NT2/D1 (cell line): ENCODE measurements at regions not wholly inside any gene's neighbourhood (a gene's known extent, or its start where the extent isn't known, plus 50 kb on each side); places are given as distances from the start of the nearest gene placed in this dataset.

Experiments
- DNase-seq: peaks from one replicate; pipeline ENCODE4 v3.0.0-alpha.2; 2011; ENCODE audit warnings: low read depth, low spot score
- H3K27me3 ChIP-seq: 2 replicates; pipeline ENCODE4 v1.6.0; 2011; ENCODE audit warnings: mild to moderate bottlenecking; ENCODE audit not compliant: insufficient read length, insufficient read depth
- H3K36me3 ChIP-seq: 2 replicates; pipeline ENCODE4 v1.6.1; 2011; ENCODE audit warnings: mild to moderate bottlenecking, low read length, mixed read lengths; ENCODE audit not compliant: insufficient read depth, insufficient read length
- H3K4me1 ChIP-seq: 2 replicates; pipeline ENCODE4 v1.5.1; 2011; ENCODE audit not compliant: insufficient read depth, insufficient read length
- H3K4me3 ChIP-seq: 2 replicates; pipeline ENCODE4 v1.5.1; 2011; ENCODE audit warnings: low read depth; ENCODE audit not compliant: insufficient read length
- H3K9ac ChIP-seq: 2 replicates; pipeline ENCODE4 v1.6.0; 2011; ENCODE audit warnings: low read depth; ENCODE audit not compliant: insufficient read length
- H3K9me3 ChIP-seq: 2 replicates; pipeline ENCODE4 v1.5.1; 2011; ENCODE audit warnings: mild to moderate bottlenecking, low read length; ENCODE audit not compliant: insufficient read depth
- SUZ12 ChIP-seq: IDR thresholded peaks from 2 replicates; pipeline ENCODE4 v1.6.1; 2011; ENCODE audit not compliant: insufficient read length, insufficient read depth; ENCODE audit errors: extremely low read depth
- YY1 ChIP-seq: IDR thresholded peaks from 2 replicates; pipeline ENCODE4 v1.6.1; 2011; ENCODE audit not compliant: insufficient read length, insufficient read depth
- ZNF274 ChIP-seq: IDR thresholded peaks from 2 replicates; pipeline ENCODE4 v1.6.1; 2011; ENCODE audit warnings: mild to moderate bottlenecking, low read depth, low read length

- DNase-seq, result no peak
- Histone ChIP-seq H3K4me3 (no peak overlapping the region), H3K36me3 (no peaks in the 10 kb centered on the region), H3K9ac (no peak overlapping the region), H3K4me1 (no peaks in the 10 kb centered on the region), H3K9me3 (no peaks in the 10 kb centered on the region), H3K27me3 (no peaks in the 10 kb centered on the region)
- TF ChIP-seq SUZ12 (no peak), YY1 (no peak), ZNF274 (no peak)
Observed at GRCh38 chr17:71315568-71315967, 805.3 kb upstream of the SOX9 start.

DNA sequence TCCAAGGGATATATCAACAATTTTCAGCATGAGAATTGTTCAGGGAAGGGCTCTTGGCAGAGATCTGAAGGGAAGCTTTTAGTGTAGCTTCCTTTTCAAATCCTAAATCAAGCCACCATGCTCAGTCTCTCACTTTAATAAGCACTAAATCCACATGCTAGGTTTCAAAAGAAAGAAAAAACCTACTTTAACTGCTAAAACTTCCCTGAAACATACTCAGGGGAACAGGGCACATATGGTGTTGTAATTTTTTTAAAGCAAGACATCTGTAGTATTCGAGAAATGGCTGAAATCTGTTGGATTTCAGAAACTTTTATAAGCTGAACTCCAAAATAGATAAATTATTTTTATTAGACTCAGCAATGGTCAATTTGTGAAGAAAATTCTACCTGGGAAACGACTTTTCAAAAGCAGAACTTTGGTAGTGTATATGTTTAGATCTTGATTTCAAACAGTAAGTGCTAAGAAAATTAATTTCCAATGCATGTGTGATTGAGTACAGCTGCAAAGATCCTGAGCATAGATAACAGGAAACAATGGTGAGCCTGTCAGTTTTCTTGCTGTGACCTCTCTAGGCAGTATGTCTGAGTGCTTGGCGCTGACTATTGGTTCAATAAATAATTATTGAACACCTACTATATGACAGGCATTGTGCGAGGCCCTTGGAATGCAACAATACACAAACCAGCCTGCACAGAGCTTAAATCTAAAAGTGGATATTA lies 804.5 kb upstream of the SOX9 start:
- H3K4me3 ChIP-seq, result no peak overlapping the region
- H3K36me3 ChIP-seq, result no peaks in the 10 kb centered on the region
- H3K27me3 ChIP-seq, result no peaks in the 10 kb centered on the region
- no peak for DNase-seq
- no peak for TF ChIP-seq SUZ12
- no peak for TF ChIP-seq YY1
- no peak for TF ChIP-seq ZNF274
- H3K9me3 ChIP-seq, result no peaks in the 10 kb centered on the region
- no peak overlapping the region for H3K9ac ChIP-seq
- no peaks in the 10 kb centered on the region for H3K4me1 ChIP-seq

- no peaks in the 10 kb centered on the region for H3K36me3 ChIP-seq
- H3K27me3 ChIP-seq, result no peaks in the 10 kb centered on the region
- no peaks in the 10 kb centered on the region for H3K9me3 ChIP-seq
- no peak overlapping the region for H3K4me3 ChIP-seq
- H3K9ac ChIP-seq, result no peak overlapping the region
- no peak for TF ChIP-seq YY1
- no peak for TF ChIP-seq SUZ12
- DNase-seq, result no peak
- no peaks in the 10 kb centered on the region for H3K4me1 ChIP-seq
Observed at GRCh38 chr17:71320009-71320796, 800.6 kb upstream of the SOX9 start.

- Histone ChIP-seq H3K4me1 (no peaks in the 10 kb centered on the region), H3K4me3 (no peak overlapping the region), H3K27me3 (no peaks in the 10 kb centered on the region), H3K36me3 (no peaks in the 10 kb centered on the region), H3K9ac (no peak overlapping the region), H3K9me3 (no peaks in the 10 kb centered on the region)
- DNase-seq, result no peak
- TF ChIP-seq ZNF274, result no peak
- no peak for TF ChIP-seq SUZ12
- no peak for TF ChIP-seq YY1
Observed at GRCh38 chr17:71325117-71325516, 795.7 kb upstream of the SOX9 start.

- no peak for TF ChIP-seq ZNF274
- no peak for TF ChIP-seq SUZ12
- TF ChIP-seq YY1, result no peak
- H3K4me1 ChIP-seq, result no peaks in the 10 kb centered on the region
- no peaks in the 10 kb centered on the region for H3K9me3 ChIP-seq
- no peak overlapping the region for H3K9ac ChIP-seq
- DNase-seq, result no peak
- H3K27me3 ChIP-seq, result no peaks in the 10 kb centered on the region
- H3K4me3 ChIP-seq, result no peak overlapping the region
- no peaks in the 10 kb centered on the region for H3K36me3 ChIP-seq
Observed at GRCh38 chr17:71325886-71326285, 794.9 kb upstream of the SOX9 start.

- Histone ChIP-seq H3K27me3 (no peaks in the 10 kb centered on the region), H3K36me3 (no peaks in the 10 kb centered on the region), H3K9me3 (no peaks in the 10 kb centered on the region), H3K9ac (no peak overlapping the region), H3K4me1 (no peaks in the 10 kb centered on the region), H3K4me3 (no peak overlapping the region)
- DNase-seq, result no peak
- TF ChIP-seq SUZ12, result no peak
- TF ChIP-seq ZNF274, result no peak
- no peak for TF ChIP-seq YY1
Observed at GRCh38 chr17:71327376-71328059, 793.3 kb upstream of the SOX9 start.
